Smooth muscle cell (in vitro differentiated cells): ENCODE measurements at regions not wholly inside any gene's neighbourhood (a gene's known extent, or its start where the extent isn't known, plus 50 kb on each side); places are given as distances from the start of the nearest gene placed in this dataset.
A peak's percentile ranks its signal among the peaks of the same experiment; 100 is the strongest.
"Not testable (repeated sequence)": the region's sequence is repeated elsewhere in the genome, so short reads cannot be mapped to it uniquely, and the experiment has no call there.

ENCODE experiments used
- DNase-seq: peaks from one replicate; lab custom pipeline; 2025; ENCODE audit not compliant: unreplicated experiment; lab: John Stamatoyannopoulos, UW
- H2AFZ ChIP-seq: fragments of 200-600 bp; sonication (generic); 2 replicates; pipeline ENCODE4 v1.6.0; 2016; ENCODE audit warnings: antibody characterized with exemption, low read depth, mild to moderate bottlenecking
- H3F3A ChIP-seq: fragments of 200-600 bp; sonication (generic); 2 replicates; pipeline ENCODE4 v1.6.0; 2017; ENCODE audit warnings: antibody characterized with exemption, low read depth
- H3K27ac ChIP-seq: fragments of 200-600 bp; sonication (generic); 2 replicates; pipeline ENCODE4 v1.5.1; 2016; ENCODE audit warnings: low read depth, mild to moderate bottlenecking
- H3K27me3 ChIP-seq: fragments of 200-600 bp; sonication (generic); 2 replicates; pipeline ENCODE4 v1.6.1; 2016; ENCODE audit warnings: low read depth, mild to moderate bottlenecking
- H3K36me3 ChIP-seq: fragments of 200-600 bp; sonication (generic); 2 replicates; pipeline ENCODE4 v1.5.1; 2016; ENCODE audit warnings: low read depth
- H3K4me1 ChIP-seq: fragments of 200-600 bp; sonication (generic); 2 replicates; pipeline ENCODE4 v1.5.1; 2016; ENCODE audit warnings: low read depth
- H3K4me2 ChIP-seq: fragments of 200-600 bp; sonication (generic); 2 replicates; pipeline ENCODE4 v1.6.0; 2016; ENCODE audit warnings: mild to moderate bottlenecking
- H3K4me3 ChIP-seq: fragments of 200-600 bp; sonication (generic); 2 replicates; pipeline ENCODE4 v1.5.1; 2016; ENCODE audit warnings: mild to moderate bottlenecking
- H3K79me2 ChIP-seq: fragments of 200-600 bp; sonication (generic); 2 replicates; pipeline ENCODE4 v1.6.0; 2016; ENCODE audit warnings: low read depth, mild to moderate bottlenecking
- H3K9ac ChIP-seq: fragments of 200-600 bp; sonication (generic); 2 replicates; pipeline ENCODE4 v1.6.0; 2016; ENCODE audit warnings: low read depth
- H3K9me3 ChIP-seq: fragments of 200-600 bp; sonication (generic); replicated peaks from 2 replicates; pipeline ENCODE4 v1.5.1; 2016; ENCODE audit warnings: low read depth
- H4K20me1 ChIP-seq: fragments of 200-600 bp; sonication (generic); 2 replicates; pipeline ENCODE4 v1.6.0; 2016; ENCODE audit warnings: low read depth
- WGBS: methylation state at CpG from one replicate; pipeline ENCODE4 v1.1.7; 2016; ENCODE audit warnings: low lambda C conversion rate; 5-methylcytosine and 5-hydroxymethylcytosine counted together
- TF ChIP-seq, protein P1 (sequence below): fragments of 200-600 bp; sonication (generic); IDR thresholded peaks from 2 replicates; pipeline ENCODE4 v1.5.1; 2017; ENCODE audit warnings: borderline replicate concordance, mild to moderate bottlenecking, antibody characterized with exemption; ENCODE audit not compliant: insufficient read depth, poor library complexity, severe bottlenecking

DNA sequence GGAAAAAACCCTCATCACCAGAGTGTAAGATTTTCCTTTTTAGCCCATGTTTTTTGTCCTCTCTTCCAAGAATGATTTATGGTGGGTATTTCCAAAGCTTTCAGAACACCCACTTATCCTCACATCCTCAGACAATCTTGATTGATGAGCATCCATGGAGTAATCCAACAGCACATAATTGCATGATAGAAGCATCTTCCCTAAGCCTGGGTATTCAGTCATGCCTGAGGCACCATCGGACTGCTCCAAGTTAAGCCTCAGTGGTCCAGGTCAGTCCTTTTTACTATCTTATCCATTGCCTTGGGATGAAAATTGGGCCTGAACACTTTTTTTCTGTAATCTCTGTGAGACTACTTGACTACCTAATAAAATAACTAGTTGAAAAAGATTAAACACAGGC lies 676.0 kb upstream of the SEMA6D start:
- TF ChIP-seq, protein P1, sequence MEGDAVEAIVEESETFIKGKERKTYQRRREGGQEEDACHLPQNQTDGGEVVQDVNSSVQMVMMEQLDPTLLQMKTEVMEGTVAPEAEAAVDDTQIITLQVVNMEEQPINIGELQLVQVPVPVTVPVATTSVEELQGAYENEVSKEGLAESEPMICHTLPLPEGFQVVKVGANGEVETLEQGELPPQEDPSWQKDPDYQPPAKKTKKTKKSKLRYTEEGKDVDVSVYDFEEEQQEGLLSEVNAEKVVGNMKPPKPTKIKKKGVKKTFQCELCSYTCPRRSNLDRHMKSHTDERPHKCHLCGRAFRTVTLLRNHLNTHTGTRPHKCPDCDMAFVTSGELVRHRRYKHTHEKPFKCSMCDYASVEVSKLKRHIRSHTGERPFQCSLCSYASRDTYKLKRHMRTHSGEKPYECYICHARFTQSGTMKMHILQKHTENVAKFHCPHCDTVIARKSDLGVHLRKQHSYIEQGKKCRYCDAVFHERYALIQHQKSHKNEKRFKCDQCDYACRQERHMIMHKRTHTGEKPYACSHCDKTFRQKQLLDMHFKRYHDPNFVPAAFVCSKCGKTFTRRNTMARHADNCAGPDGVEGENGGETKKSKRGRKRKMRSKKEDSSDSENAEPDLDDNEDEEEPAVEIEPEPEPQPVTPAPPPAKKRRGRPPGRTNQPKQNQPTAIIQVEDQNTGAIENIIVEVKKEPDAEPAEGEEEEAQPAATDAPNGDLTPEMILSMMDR: no peak
- H2AFZ ChIP-seq: no peak overlapping the region
- no peaks in the 10 kb centered on the region for H3K36me3 ChIP-seq
- no peaks in the 10 kb centered on the region for H3K9me3 ChIP-seq
- H3K4me1 ChIP-seq: no peaks in the 10 kb centered on the region
- no peak overlapping the region for H3K4me3 ChIP-seq
- H4K20me1 ChIP-seq: no peaks in the 10 kb centered on the region
- no peak for DNase-seq
- H3K27me3 ChIP-seq: no peaks in the 10 kb centered on the region
- no peak overlapping the region for H3K27ac ChIP-seq
- no peaks in the 10 kb centered on the region for H3F3A ChIP-seq
- H3K9ac ChIP-seq: no peak overlapping the region
- 6% methylated on average over 1 of the region's 1 CpG for WGBS
- H3K79me2 ChIP-seq: no peaks in the 10 kb centered on the region
- no peak overlapping the region for H3K4me2 ChIP-seq

DNA sequence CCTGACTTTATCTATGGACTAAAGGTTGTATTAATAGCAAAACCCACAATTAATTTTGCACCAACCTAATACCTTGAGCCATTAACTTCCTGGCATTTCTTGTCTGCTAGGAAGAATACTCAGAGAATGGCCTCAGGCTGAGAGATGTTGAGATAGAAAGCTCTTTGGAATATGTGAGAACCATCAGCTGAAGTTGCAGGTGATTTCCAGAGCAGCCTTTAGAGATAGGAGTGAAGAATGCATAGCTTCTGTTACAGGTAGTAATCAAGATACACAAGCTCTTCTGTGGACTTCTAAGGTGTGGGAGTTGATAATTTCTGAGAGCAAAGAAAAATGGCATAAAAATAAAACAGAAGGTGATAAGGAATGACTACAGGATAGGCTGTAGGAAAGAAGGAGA lies 669.3 kb upstream of the SEMA6D start:
- H4K20me1 ChIP-seq, H3K27ac ChIP-seq, H3K79me2 ChIP-seq, H3K27me3 ChIP-seq, H3K4me1 ChIP-seq, H3F3A ChIP-seq, H2AFZ ChIP-seq, H3K4me3 ChIP-seq, DNase-seq, H3K9me3 ChIP-seq, H3K9ac ChIP-seq, H3K4me2 ChIP-seq, H3K36me3 ChIP-seq: not testable (repeated sequence)

DNA sequence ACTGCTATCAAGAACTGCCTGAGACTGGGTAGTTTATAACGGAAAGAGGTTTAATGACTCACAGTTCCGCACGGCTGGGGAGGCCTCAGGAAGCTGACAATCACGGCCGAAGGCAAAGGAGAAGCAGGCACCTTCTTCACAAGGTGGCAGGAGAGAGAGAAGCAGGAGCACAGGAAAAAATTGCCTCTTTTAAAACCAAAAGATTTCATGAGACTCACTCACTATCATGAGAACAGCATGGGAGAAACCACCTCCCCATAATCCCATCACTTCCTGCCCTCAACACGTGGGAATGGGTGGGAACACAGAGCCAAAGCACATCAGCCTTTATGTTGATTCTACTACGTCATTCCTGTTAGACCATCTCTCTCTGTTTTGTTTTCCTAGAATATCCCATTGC lies 650.9 kb upstream of the SEMA6D start:
- Histone ChIP-seq H3K27me3 (no peaks in the 10 kb centered on the region), H3K36me3 (no peaks in the 10 kb centered on the region), H3F3A (no peaks in the 10 kb centered on the region), H3K4me1 (no peaks in the 10 kb centered on the region), H3K9ac (no peak overlapping the region), H3K9me3 (no peaks in the 10 kb centered on the region), H4K20me1 (no peaks in the 10 kb centered on the region), H3K4me3 (no peak overlapping the region), H3K79me2 (no peaks in the 10 kb centered on the region), H3K27ac (no peak overlapping the region), H2AFZ (no peak overlapping the region), H3K4me2 (no peak overlapping the region)
- no peak for DNase-seq
- 52% methylated on average over 7 of the region's 7 CpGs for WGBS
- TF ChIP-seq, protein P1: no peak

DNA sequence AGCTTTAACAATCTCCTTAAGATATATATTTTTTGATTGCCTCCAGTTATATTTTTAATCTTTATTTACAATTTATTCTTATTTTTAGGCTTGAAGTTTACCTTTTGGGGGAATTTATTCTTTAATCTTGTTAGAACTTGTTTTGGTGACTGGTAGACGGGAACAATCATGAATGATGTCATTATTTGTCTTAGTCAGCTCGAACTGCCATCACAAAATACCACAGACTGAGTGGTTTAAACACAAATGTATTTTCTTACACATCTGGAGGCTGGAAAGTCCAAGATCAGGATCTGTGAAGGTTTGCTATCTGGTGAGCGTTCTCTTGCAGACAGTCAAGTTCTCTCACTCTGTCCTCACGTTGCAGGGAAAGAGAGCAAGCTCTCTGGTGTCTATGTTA lies 639.5 kb upstream of the SEMA6D start:
- WGBS: 17% methylated on average over 4 of the region's 4 CpGs
- H4K20me1 ChIP-seq, DNase-seq: not testable (repeated sequence)

DNA sequence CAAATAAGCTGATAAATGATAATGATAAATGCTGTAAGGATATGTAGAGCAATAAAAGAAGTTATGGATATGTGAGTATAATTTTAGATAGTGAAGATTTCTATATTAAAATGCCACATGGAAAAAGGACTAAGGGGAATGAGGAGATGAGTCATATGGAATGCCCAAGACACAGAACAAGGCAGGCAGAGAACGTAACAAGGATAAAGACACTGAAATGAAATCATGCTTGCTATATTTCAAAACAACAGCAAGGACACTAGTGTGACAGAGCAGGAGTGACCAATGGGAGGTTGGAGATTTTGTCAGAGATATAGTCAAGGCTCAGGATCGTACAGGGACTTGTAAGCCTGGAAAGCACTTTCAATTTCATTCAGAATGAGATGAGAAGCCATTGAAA lies 621.5 kb upstream of the SEMA6D start:
- Histone ChIP-seq H3K27ac (no peak overlapping the region), H3K9me3 (no peaks in the 10 kb centered on the region), H3F3A (no peaks in the 10 kb centered on the region), H3K4me3 (no peak overlapping the region), H3K27me3 (no peaks in the 10 kb centered on the region), H2AFZ (peak overlapping the region; percentile 28), H4K20me1 (no peaks in the 10 kb centered on the region), H3K36me3 (no peaks in the 10 kb centered on the region), H3K4me2 (peak overlapping the region; percentile 49), H3K9ac (no peak overlapping the region), H3K79me2 (no peaks in the 10 kb centered on the region), H3K4me1 (no peaks in the 10 kb centered on the region)
- TF ChIP-seq, protein P1: no peak
- 10% methylated on average over 2 of the region's 2 CpGs for WGBS
- DNase-seq: no peak

More for the DNA sequence above, 639.5 kb upstream of the SEMA6D start:
- H3K9me3 ChIP-seq, H3K79me2 ChIP-seq, H3K27me3 ChIP-seq, H3F3A ChIP-seq, H3K4me3 ChIP-seq, H3K4me1 ChIP-seq, H3K9ac ChIP-seq, H3K36me3 ChIP-seq: not testable (repeated sequence)
- Histone ChIP-seq H3K4me2 (peak overlapping the region; percentile 66), H3K27ac (peak overlapping the region; percentile 78), H2AFZ (peak overlapping the region; percentile 51)

DNA sequence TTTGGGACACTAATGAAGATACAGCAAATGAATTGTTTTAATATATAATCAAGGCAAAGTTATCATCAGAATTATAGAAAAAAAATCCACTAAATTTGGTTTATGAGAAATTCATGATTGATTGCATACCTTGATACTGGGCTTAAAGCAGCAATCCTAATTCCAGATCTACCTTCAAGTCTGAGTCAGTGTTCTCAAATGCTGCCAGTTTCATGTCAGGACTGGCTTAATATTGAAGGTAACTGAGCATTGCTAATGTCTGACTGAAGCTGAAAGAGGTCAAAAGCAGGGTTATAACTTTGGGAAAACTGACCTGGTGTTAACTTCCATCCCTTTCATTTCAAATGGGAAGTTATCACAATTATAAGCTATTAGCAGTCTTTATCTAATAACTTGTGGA lies 618.8 kb upstream of the SEMA6D start:
- not testable (repeated sequence) for H3K27me3 ChIP-seq, H4K20me1 ChIP-seq, H3K4me3 ChIP-seq

DNA sequence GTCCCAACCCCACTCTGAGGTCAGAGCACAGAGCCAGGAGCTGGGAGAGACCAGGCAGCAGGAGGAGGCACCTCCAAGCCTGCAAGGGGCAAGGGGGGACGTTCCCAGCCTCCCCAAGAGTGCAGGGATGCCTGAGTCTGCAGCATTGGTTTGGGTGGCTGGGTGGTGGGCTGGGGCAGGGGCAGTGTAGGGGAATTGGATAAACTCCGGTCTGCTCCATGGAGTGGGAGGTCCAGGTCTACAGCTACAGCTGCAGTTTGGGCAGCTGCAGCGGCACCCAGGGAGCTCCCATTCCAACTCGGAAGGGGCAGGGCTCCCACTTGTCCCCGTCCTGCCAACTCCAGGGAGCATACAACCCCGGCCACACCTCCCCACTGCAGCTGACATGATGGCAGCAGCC lies 617.5 kb upstream of the SEMA6D start:
- WGBS: 90% methylated on average over 6 of the region's 6 CpGs

More for the DNA sequence above, 618.8 kb upstream of the SEMA6D start:
- H3K27ac ChIP-seq, H3F3A ChIP-seq, H3K4me2 ChIP-seq, H3K9me3 ChIP-seq, H3K9ac ChIP-seq, DNase-seq, H3K79me2 ChIP-seq, H3K36me3 ChIP-seq, H2AFZ ChIP-seq, H3K4me1 ChIP-seq: not testable (repeated sequence)

More for the DNA sequence above, 617.5 kb upstream of the SEMA6D start:
- H3K36me3 ChIP-seq, H3K9me3 ChIP-seq, DNase-seq, H3K4me3 ChIP-seq, H3F3A ChIP-seq, H2AFZ ChIP-seq, H3K4me1 ChIP-seq, H3K79me2 ChIP-seq, H4K20me1 ChIP-seq, H3K4me2 ChIP-seq, H3K27ac ChIP-seq, H3K9ac ChIP-seq, H3K27me3 ChIP-seq: not testable (repeated sequence)
